ENCODE measurements at regions not wholly inside any gene's neighbourhood (a gene's known extent, or its start where the extent isn't known, plus 50 kb on each side); places are given as distances from the start of the nearest gene placed in this dataset.

- DNase-seq (ENCODE audit: low spot score in 2 of 2): no peak
- no peak for FAIRE-seq
Measured at GRCh38 chr13:90680826-90681225, 666.7 kb upstream of the MIR17HG start.

DNA sequence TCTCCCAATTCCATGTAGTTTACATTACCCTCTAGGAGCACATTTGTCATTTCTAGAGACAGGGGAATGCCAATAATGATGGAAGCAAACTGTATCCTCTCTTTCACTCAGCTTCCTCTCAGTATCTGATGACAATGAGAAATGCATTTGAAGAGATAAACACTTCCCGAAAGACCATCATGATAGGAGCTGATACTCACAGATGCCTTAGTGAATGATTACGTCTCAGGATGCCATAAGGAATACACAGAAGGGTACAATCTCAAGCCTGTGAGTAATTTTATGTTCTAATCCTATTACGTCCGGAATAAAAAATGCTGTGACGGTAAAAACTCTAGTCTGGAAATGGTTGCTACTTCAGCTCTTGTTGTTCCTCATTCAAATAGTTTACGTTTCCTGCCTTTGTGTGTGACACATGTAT, 663.8 kb upstream of the MIR17HG start:
- DNase-seq (ENCODE audit: low spot score in 2 of 2) (no peak), FAIRE-seq (no peak)

DNA sequence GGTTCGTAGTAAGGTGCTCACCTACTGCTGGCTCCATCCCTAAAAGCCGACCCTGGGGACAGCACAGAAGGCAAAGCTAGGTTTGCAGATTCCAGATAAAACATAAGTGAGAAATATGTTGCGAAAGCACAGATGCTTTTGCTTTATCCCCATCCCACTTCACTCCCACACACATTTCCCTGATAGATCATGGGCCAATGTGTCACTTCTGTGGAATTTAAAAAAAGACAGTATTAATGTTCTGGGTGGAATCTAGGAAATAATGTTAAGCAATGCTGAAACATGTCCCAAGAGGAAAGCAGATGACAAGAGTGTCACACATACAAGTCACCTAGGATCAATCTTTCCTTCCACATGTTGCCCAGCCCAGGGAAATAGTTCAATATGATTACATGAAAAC, 661.0 kb upstream of the MIR17HG start:
- FAIRE-seq: no peak
- DNase-seq (ENCODE audit: low spot score in 2 of 2): no peak

GRCh38 chr13:90689111-90689510, 658.4 kb upstream of the MIR17HG start:
- FAIRE-seq (no peak), DNase-seq (ENCODE audit: low spot score in 2 of 2) (no peak)

DNA sequence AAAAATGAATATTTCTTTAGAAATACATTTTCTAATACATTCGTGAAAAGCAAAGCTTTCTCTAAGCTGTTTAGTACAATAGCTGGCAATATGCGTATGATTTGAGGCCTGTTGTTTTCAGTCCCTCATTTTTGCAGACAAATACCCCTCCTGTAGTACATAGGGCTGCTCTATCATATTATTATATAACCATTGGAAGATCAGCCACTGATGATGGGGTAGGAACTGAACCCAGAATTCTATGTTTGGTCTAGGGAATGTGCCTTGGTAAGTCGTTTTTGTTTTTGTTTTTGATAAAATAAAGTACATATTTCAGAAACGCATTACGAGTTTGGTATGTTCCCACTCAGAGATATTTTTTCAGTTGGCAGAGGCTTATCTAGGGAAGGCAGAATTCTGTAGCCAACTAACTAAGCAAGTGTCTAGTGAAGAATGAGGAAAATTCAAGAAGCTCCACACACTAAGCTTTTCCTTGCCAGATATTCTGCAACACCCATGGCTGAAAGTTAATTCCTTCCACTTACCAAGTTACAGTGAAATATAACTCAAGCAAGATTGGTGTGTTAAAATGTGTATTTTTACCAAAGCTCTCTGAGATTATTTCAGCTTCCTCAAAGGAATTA, 656.9 kb upstream of the MIR17HG start:
- no peak for FAIRE-seq
- DNase-seq (ENCODE audit: low spot score in 2 of 2): no peak

DNA sequence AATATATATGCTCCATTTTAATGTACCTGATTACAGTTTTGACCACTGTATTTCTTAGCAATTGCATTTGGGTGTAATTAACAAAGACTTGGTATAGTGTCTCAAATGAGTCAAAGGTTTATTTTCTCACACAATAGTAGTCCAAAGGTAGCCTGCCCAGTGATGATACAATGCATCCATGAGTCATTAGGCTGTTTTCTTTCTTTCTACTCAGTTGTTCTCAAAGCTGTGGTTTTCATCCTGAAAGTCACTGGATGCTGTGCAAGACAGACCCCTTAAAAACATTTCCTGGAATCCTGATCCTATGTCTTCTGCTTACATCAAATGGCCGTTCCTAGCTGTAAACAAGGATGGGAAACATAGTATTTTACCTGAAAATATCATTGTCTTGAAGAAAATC, 651.2 kb upstream of the MIR17HG start:
- DNase-seq (ENCODE audit: low spot score in 2 of 2) (no peak), FAIRE-seq (no peak)

DNA sequence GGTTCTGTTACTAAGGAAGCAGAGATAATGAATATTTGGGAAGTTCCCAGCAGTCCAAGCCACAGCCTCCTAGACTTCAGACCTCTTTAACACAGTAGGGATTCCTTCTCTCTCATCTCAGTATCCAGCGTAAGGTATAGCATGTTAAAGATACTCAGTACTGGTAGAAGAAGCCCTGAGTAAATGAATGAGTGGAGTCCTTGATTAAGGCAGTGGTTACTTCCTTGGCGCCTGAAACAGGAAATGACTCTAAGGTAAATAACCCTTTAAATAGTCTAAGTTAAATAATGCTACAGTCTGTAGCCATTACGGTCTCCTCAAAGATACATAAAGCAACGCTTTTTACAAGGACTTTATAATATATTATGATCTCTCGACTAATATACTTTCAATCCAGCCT, 650.8 kb upstream of the MIR17HG start:
- no peak for FAIRE-seq
- no peak for DNase-seq (ENCODE audit: low spot score in 2 of 2)

- DNase-seq (ENCODE audit: low spot score in 2 of 2): no peak
- no peak for FAIRE-seq
Measured at GRCh38 chr13:90700340-90700739, 647.1 kb upstream of the MIR17HG start.

GRCh38 chr13:90701264-90701663, 646.2 kb upstream of the MIR17HG start:
- FAIRE-seq (no peak), DNase-seq (ENCODE audit: low spot score in 2 of 2) (no peak)

GRCh38 chr13:90702050-90702449, 645.4 kb upstream of the MIR17HG start:
- DNase-seq (ENCODE audit: low spot score in 2 of 2) (no peak), FAIRE-seq (no peak)

- no peak for DNase-seq (ENCODE audit: low spot score in 2 of 2)
- no peak for FAIRE-seq
Measured at GRCh38 chr13:90706631-90707030, 640.9 kb upstream of the MIR17HG start.

GRCh38 chr13:90708128-90708527, 639.4 kb upstream of the MIR17HG start:
- DNase-seq (ENCODE audit: low spot score in 2 of 2) (no peak), FAIRE-seq (no peak)

DNA sequence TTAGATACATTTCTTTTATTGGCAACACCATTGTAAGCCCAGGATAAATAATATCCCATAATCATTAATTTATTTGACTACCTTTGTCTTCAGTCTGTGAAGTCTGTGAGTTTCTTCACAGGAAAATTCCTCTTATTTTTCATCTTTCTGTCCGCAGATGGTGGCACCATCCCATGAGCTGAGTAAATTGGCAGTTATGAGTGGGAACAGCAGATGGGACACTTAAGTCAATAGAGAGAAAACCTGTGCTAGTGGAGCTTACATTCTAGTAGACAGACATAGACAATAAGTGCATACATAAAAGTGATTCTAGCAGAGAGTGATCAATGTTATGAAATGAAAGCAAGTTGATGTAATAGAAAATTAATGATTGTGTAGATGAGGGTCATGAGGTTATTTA, 638.2 kb upstream of the MIR17HG start:
- no peak for DNase-seq (ENCODE audit: low spot score in 2 of 2)
- no peak for FAIRE-seq

- FAIRE-seq (no peak), DNase-seq (ENCODE audit: low spot score in 2 of 2) (no peak)
Measured at GRCh38 chr13:90710164-90710759, 637.2 kb upstream of the MIR17HG start.

- no peak for FAIRE-seq
- DNase-seq (ENCODE audit: low spot score in 2 of 2): no peak
Measured at GRCh38 chr13:90713441-90714133, 633.9 kb upstream of the MIR17HG start.

DNA sequence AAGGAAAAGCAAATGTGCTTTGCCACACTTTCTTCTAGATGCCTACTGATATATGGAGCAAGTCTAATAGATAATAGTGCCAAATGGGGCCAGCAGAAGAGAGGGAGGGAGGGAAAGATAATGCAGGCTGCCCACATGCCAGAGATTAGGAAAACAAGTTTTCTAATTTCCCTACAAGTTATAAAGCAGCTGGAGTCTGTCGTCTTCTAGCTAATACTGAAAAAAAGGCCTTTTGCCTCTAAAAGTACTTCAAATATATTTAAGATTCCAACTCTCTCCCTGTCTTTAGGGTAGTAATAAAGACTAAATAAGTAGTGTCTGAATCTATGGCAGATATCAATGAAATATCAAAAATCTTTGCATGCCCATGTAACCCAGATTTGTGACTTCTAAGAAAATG, 632.0 kb upstream of the MIR17HG start:
- no peak for FAIRE-seq

GRCh38 chr13:90717451-90717936, 630.0 kb upstream of the MIR17HG start:
- DNase-seq (ENCODE audit: low spot score in 2 of 2): no peak

More for the DNA sequence above, 632.0 kb upstream of the MIR17HG start:
- no peak for DNase-seq (ENCODE audit: low spot score in 2 of 2)

GRCh38 chr13:90719461-90719860, 628.0 kb upstream of the MIR17HG start:
- DNase-seq (ENCODE audit: low spot score in 2 of 2) (no peak), FAIRE-seq (no peak)

More at GRCh38 chr13:90717451-90717936, 630.0 kb upstream of the MIR17HG start:
- no peak for FAIRE-seq

GRCh38 chr13:90721937-90722336, 625.5 kb upstream of the MIR17HG start:
- no peak for DNase-seq (ENCODE audit: low spot score in 2 of 2)
- FAIRE-seq: no peak

DNA sequence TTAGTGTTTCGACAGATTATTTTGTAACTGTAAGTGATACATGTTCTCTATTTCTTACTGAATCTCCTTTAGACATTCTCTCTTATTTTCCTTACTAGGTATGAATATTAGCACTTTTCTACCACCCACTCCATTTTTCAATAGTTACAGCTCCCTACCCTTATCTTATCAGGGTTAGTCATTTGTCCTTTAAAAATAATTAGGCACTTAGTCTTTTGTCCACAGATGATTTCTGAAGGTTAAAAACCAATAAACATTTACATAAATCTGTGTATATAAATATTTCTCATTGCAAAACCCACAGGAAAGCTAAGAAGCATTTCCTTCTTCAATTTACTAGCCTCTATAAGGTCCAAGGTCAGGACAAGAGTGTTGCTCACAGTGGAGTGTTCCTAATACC, 624.1 kb upstream of the MIR17HG start:
- DNase-seq (ENCODE audit: low spot score in 2 of 2): no peak
- no peak for FAIRE-seq

GRCh38 chr13:90726375-90726774, 621.1 kb upstream of the MIR17HG start:
- DNase-seq (ENCODE audit: low spot score in 2 of 2) (no peak), FAIRE-seq (no peak)

DNA sequence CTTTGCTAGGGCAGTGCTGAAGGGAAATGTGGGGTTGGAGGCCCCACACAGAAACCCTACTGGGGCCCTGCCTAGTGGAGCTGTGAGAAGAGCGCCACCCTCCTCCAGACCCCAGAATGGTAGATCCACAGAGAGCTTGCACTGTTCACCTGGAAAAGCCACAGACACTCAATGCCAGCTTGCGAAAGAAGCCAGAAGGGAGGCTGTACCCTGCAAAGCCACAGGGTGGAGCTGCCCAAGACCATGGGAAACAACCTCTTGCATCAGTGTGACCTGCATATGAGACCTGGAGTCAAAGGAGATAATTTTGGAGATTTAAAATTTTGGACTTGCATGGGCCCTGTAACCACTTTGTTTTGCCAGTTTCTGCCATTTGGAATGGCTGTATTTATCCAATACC, 615.4 kb upstream of the MIR17HG start:
- DNase-seq (ENCODE audit: low spot score in 2 of 2): no peak
- FAIRE-seq: no peak

Measured in frontal cortex (tissue), 3 donors.